Left renal pelvis (tissue), 4 donors: ENCODE measurements at regions not wholly inside any gene's neighbourhood (a gene's known extent, or its start where the extent isn't known, plus 50 kb on each side); places are given as distances from the start of the nearest gene placed in this dataset.

Source experiments
- DNase-seq, 4 donors: peaks; one replicate each; pipeline ENCODE4 v3.0.0-alpha.2; 2013; ENCODE audit warnings: low read depth in 4 of 4, low spot score in 3 of 4

- DNase-seq, result no peak
Measured at GRCh38 chr5:74209571-74209970, 431.0 kb downstream of the ENC1 start.

DNA sequence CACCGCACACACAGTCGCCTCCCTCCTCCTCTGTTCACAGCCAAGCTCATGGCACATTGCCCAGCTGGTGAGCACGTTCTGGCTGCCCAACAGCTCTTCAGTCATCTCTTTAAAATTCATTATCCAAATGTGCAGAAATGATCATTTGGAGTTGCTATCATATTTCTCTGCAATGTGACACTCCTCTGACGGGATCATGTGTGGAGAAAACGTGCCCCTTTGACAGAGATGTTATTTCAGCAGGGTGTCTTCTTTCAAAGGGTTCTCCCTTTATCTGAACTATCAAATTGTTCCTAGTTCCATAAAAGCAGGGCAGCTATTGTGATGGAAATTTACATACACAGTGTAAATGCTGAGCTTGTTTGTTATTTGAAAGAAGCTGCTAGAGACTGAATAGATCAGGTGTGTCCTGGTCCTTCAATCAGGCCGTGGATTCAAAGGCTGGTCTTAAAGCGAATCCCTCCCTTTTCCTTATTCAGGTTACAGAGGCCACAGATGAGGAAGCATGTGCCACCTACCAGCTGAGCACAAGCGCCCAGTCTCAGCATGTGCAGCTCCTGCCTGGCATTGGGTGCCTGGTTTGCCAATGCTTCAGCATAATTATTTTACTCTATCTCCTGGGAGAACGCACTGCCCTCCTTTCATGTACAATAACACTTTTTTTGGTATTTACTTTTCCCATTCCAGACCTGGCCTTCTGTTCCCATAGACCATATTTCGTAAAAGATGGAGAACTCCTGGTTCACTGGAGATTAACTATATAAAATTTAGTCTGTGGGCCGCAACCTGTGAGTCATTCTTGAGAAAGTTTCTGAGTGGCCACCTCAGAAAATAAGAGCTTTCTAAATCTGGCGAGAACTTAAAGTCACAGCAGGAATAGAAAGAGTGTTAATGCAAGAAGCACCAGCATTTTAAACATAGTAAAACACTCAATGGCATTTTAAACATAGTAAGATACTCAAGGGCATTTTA lies 433.7 kb downstream of the ENC1 start:
- DNase-seq, result no peak

GRCh38 chr5:74205767-74206578 lies 434.6 kb downstream of the ENC1 start:
- DNase-seq, result no peak

DNA sequence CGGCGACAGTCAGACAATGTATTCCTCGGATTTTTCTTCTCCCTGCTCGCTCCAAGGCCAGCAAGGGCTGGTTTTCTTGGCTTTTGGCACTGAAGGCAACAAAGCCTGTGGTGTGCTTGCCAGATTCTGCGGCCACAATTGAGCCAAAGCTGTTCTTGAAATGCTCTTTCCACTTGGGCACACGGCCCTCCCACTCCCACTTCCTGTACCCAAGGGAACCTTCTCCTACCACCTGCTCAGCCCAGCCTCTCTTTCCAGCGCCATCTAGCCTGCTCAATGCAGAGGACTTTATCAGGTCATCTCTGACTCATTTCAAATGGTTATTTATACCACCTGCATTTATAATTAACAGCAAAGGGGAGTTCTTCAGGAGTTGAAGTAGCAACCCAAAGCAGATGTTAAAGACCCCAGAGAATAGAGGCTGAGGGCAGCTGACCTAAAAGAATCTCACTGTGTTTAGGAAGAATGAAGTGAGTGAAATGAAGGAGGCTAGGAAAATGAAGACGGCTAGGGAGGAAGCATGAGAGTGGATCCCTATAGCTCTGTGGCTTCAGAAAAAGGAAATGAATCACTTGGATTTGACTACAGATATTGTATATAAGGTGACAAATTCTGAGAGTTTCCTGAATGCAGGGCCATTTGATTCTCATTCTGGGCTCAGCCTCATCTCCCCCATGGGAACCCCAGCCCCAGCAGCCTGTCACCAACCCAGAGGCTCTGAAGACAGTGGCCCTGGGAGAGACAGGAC lies 439.0 kb downstream of the ENC1 start:
- DNase-seq, result no peak

DNA sequence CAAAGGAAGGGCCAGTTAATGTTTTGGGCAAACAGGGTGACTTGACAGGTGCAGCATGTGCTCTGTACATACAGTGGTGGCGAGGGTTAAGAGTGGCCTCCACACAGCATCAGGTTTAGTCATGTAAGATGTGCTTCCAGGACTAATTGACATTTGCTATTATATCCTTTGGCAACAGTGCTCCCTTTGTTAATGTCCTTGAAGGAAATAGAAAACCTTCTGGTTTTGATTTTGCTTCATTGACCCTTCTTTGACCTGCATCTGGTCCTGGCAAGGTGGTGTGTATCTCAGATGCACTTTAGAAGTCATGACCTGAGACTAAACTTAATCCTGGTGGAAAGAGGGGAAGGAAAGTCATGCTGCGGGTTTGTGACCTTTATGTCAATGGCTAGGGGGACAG lies 440.0 kb downstream of the ENC1 start:
- no peak for DNase-seq

- no peak for DNase-seq
Measured at GRCh38 chr5:74199436-74200210, 440.9 kb downstream of the ENC1 start.

GRCh38 chr5:74199005-74199404 lies 441.5 kb downstream of the ENC1 start:
- no peak for DNase-seq

GRCh38 chr5:74198156-74198555 lies 442.4 kb downstream of the ENC1 start:
- DNase-seq, result no peak

GRCh38 chr5:74196233-74196632 lies 444.3 kb downstream of the ENC1 start:
- DNase-seq, result no peak

DNA sequence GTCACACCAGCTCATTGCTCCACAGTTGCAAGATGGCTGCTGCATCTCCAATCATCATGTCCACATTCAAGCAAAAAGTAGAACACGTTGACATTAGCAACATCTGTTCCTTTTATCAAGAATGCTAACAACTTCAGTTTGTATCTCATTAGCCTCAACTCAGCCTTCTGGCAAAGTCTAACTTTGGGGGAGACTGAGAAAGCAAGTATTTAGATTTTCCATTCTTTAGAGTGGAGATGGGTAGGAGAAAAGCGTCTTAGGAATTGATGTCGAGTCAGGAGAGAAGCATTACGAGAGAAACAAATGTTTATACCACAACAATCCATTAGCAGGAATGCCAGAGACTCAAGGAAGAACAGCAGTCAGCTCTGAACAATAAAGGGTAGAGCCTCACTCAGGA lies 446.3 kb downstream of the ENC1 start:
- DNase-seq, result no peak

- DNase-seq, result no peak
Measured at GRCh38 chr5:74192606-74193299, 447.8 kb downstream of the ENC1 start.

DNA sequence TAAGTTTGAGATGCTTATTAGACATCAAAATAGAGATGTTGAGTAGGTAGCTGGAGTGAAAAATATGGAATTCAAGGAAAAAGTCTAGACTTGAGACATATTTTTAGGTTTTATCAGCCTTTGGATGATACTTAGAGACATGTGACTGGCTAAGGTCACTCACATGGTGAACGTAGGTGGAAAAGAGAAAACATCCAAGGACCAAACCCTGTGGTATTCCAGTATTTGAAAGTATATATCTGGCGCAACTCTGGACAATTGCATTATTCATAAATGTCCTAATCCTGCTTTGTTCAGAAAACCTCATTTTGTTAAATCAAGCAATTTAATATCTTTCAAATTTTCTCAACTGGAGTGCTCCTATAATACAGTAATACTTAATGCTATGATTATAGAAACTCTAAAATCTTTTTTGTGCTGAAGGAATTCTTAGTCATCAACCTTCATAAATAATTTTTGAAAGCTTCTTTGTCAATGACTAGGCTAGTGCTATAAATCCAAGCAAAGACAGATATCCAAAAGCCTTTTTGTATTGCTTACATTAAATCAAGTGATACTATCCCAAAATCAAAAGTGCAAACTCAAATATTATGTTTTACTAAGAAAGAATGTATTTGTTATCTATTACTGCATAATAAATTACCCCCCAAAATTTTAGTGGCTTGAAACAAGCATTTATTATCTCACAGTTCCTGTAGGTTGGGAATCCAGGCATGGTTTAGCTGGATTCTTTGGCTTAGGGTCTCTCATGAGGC lies 452.0 kb downstream of the ENC1 start:
- no peak for DNase-seq

GRCh38 chr5:74187757-74188156 lies 452.8 kb downstream of the ENC1 start:
- no peak for DNase-seq

DNA sequence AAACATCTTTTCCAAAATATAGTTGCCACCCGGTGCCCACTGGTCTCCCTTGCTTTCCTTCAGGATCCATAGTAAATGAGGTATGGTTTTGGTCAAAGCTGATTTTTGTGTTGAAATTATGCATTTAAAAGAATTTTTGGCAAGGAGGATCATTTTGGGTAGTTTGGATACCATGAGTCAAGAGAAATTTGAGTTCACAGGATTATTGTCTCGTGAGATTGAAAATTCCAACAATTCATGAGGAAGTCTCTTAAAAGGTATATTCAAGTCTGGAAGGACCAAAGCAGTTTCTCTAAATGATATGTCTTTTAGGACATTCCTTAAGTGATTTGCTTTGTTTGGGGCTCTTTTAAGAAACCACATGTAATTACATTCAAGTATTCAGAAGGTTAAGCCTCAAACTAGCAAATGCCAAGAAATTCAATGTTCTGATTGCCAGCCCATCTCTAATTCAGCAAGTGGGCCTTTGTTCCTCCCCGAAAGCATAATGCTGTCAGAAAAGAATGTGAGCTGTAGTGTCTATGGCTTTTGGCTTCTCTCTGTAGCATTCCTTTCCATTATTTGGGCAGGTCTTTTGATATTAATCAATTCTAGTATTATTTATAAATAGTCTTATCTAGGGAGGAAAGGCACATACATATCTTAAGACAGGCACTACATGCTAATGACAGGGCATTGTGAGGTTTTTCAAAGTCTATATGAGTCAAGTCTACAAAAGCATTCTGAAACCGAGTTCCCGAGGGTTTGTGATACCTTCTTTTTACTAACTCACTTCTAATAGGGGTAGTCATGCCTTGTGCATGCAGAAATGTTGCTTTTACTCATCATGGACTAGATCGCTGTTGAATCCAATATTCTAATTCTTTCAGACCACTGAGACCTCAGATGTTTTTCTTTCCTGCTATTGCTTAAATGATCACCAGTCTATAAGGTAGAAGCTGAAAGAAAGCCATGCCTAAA lies 453.9 kb downstream of the ENC1 start:
- DNase-seq, result no peak

- no peak for DNase-seq
Measured at GRCh38 chr5:74185599-74185998, 454.9 kb downstream of the ENC1 start.

GRCh38 chr5:74184649-74185048 lies 455.9 kb downstream of the ENC1 start:
- no peak for DNase-seq

GRCh38 chr5:74183041-74183440 lies 457.5 kb downstream of the ENC1 start:
- no peak for DNase-seq

GRCh38 chr5:74182603-74183002 lies 457.9 kb downstream of the ENC1 start:
- no peak for DNase-seq
